ENCODE measurements at regions not wholly inside any gene's neighbourhood (a gene's known extent, or its start where the extent isn't known, plus 50 kb on each side); places are given as distances from the start of the nearest gene placed in this dataset.
"Not testable (repeated sequence)": the region's sequence is repeated elsewhere in the genome, so short reads cannot be mapped to it uniquely, and the experiment has no call there.

DNA sequence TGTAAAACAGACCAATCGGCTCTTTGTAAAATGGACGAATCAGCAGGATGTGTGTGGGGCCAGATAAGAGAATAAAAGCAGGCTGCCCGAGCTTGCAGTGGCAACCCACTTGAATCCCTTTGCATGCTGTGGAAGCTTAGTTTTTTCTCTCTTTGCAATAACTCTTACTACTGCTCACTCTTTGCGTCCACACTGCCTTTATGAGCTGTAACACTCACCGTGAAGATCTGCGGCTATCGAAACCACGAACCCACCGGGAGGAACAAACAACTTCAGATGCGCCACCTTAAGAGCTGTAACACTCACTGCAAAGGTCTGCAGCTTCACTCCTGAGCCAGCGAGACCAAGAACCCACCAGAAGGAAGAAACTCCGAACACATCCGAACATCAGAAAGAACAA lies 722.7 kb downstream of the DIAPH3 start:
- DNase-seq = not testable (repeated sequence)

GRCh38 chr13:59441596-59442280 lies 722.0 kb downstream of the DIAPH3 start:
- no peak for DNase-seq

DNA sequence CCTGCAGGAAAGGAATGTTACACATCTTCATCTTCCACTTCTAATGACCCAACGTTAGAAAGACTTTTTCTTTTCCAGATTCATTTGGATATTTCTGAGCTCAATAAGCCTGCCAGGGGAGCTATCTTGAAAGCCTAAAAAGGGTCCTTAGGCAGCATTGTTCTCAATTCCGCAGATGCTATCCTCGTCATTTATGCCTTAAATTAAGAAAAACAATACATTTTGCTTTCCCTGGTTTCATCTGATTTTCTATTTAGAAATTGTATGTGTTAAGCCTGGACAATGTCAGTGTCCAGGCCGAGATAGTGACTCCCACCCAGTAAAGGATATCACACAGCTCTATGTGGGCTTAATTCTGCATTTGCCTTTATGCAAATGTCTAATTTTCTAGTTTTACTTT lies 721.3 kb downstream of the DIAPH3 start:
- DNase-seq = no peak

DNA sequence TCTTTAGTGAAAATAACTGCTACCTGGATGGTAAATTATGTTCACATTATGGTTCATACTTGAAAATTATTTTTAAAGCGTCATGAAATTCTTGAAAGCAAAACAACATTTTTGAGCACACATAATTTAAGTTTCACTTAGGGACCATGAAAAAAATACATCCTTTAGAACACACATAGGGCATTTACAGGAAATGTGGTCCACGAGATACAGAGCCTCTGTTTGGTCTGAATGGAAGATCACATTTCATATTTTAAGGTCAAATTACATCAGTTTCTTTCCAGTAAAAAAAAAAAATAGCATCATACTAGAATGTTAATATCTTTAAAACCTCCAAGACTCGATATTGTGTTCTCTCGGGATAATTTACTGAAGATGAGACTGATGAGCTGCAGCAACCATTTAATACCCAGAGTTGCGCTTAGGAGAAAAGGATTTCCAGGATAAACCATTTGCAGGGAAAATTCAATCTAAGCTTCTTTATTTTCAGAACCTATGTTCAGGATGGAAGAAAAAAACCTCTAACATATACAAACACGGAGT lies 720.7 kb downstream of the DIAPH3 start:
- DNase-seq = no peak

DNA sequence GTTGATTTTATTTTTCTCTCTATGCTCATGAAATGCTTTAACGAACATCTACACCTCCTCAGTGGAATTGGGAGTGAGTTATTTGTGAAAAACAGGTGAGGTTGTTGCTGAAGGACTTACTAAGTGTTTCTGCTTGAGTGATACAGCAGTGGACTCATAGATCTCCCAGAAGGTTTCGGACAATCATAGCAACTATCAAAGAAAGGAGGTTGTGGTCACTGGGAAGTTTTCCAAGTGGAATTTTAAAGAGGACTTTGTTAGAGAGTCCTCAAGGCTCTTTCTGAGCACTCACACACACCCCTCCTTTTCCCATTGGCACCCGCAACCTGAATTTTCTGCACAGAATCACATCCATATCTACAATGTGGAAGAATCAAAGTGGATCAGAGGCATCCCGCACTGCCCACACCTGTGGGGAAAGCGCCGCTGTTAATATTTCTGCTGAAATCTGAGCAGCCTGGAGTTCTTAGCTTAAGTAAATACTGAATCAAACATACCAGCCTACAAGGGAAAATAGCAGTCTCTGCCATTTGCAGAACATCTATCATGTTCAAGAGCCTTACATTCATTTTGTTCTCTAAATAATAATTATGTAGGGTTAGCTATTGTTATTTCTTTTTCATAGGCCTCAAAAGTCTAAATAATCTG lies 719.4 kb downstream of the DIAPH3 start:
- DNase-seq = no peak

GRCh38 chr13:59445812-59446211 lies 717.9 kb downstream of the DIAPH3 start:
- DNase-seq = no peak

GRCh38 chr13:59446391-59446790 lies 717.3 kb downstream of the DIAPH3 start:
- no peak for DNase-seq

GRCh38 chr13:59447031-59447430 lies 716.7 kb downstream of the DIAPH3 start:
- no peak for DNase-seq

DNA sequence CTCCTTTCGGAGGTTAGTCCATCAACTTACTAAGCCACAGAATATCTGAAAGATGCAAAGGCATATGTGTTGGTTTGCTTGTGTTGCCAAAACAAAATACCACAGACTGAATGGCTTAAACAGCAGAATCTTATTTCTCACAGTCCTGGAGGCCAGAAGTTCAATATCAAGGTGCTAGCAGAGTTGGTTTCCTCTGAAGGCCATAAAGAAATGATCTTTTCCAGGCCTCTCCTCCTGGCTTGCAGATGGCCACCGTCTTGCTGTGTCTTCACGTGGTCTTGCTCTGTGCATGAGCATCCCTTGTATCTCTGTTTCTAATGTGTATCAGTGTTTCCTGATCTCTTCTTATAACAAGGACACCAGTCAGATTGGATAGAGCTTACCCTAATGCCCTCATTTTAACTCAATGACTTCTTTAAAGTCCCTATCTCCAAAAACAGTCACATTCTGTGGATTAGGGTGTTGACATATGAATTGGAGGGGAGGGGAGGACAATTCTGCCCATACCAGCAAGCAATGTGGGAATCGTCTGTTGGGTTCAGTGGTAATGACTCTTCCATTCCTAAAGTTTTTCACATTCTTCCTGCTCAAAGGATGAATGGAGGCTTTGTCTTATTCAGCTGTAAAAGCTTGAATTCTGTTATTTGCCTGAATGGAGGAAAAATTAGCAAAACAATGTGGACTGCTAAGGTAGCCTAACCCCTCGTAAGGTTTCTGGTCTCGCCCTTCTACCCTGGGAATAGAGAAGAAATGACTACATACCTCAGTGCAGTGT lies 715.7 kb downstream of the DIAPH3 start:
- DNase-seq = no peak

GRCh38 chr13:59449750-59450149 lies 714.0 kb downstream of the DIAPH3 start:
- DNase-seq = no peak

- peak; percentile 97 for DNase-seq
Observed at GRCh38 chr13:59450229-59450628, 713.5 kb downstream of the DIAPH3 start.

GRCh38 chr13:59451236-59451635 lies 712.5 kb downstream of the DIAPH3 start:
- no peak for DNase-seq

- DNase-seq = peak; percentile 91
Observed at GRCh38 chr13:59452189-59452890, 711.4 kb downstream of the DIAPH3 start.

DNA sequence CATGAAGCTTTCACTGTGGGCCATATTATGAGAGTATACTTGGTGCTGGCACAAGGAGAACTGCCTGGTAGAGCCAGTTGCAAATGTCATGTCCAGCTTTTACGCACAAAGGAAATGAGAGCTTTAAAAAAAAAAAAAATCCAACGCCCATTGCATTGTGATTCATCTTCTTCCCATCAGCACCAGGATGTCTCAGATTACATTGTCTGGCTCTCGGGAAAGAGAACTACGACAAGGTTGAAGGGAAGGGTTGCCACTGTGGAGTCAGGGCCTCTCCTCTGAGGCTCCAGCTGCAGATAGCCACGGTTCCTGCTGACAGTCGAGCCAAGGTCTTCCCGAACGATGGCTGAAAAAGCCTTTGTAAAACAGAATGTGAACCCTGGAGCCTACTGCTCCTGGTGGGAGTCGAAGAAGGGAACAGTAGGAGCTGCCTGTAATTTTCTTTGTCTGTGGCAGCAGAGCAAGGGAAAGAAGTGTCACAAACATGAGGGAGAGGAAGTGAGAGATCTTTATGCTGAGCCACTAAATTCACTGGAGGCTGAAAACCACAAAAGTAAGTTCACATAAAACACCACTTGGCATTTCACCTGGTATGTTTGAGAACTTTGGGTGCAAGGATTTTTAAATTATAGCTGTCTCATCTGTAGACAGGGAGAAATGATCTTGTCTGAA lies 704.7 kb downstream of the DIAPH3 start:
- no peak for DNase-seq

- no peak for DNase-seq
Observed at GRCh38 chr13:59459972-59460371, 703.8 kb downstream of the DIAPH3 start.

- DNase-seq = no peak
Observed at GRCh38 chr13:59461411-59461810, 702.3 kb downstream of the DIAPH3 start.

DNA sequence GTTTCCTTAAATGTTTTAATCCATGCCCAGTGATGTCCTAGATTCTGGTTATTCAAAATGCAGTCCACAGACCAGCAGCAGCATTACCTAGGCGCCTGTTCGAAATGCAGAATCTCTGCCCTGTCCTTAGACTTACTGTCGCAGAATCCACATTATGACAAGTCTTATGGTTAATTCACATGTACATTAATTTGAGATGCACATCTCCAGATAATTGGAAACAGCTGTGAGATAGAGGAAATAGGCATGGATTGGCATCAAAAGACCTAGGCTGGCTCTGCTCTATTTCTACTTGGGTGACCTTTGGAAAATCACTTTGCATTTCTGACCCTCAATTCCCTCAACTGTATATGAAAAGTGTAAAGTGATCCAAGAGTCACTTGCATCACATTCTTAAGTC lies 700.7 kb downstream of the DIAPH3 start:
- no peak for DNase-seq

- DNase-seq = no peak
Observed at GRCh38 chr13:59464926-59465325, 698.8 kb downstream of the DIAPH3 start.

GRCh38 chr13:59468396-59468795 lies 695.3 kb downstream of the DIAPH3 start:
- DNase-seq = no peak

GRCh38 chr13:59471106-59471505 lies 692.6 kb downstream of the DIAPH3 start:
- DNase-seq = no peak

- DNase-seq = no peak
Observed at GRCh38 chr13:59472134-59472533, 691.6 kb downstream of the DIAPH3 start.

DNA sequence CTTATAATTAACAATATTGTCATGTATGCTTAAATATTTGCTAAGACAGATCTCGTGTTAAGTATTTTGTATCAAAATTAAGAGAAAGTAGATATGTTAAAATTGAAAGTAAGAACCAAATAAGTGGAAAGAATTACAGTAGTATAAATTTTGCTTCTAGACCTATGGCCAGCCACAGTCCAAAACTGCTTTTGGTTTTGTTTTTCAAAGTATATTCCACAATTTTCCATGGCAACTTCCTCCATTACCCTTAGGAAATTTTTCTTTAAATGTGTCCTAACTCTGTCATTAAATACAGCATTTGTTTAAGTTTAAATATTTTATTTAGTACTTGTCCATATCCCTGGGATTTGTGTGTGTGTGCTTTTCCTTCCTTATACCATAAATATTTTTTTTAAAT lies 689.0 kb downstream of the DIAPH3 start:
- DNase-seq = no peak

GRCh38 chr13:59475911-59476310 lies 687.8 kb downstream of the DIAPH3 start:
- DNase-seq = no peak
